WERI-Rb-1 (cell line): ENCODE measurements at regions not wholly inside any gene's neighbourhood (a gene's known extent, or its start where the extent isn't known, plus 50 kb on each side); places are given as distances from the start of the nearest gene placed in this dataset.

Experiments
- DNase-seq: peaks from one replicate; pipeline ENCODE4 v3.0.0-alpha.2; 2020
- H3K27ac ChIP-seq: fragments of 250-450 bp; sonication (Bioruptor Pico); 2 replicates; pipeline ENCODE4 v1.5.1; 2020; ENCODE audit warnings: mild to moderate bottlenecking, moderate library complexity
- H3K27me3 ChIP-seq: fragments of 250-450 bp; sonication (Bioruptor Pico); 2 replicates; pipeline ENCODE4 v1.5.1; 2021; ENCODE audit warnings: mild to moderate bottlenecking, low read depth, moderate library complexity; ENCODE audit not compliant: insufficient read depth, severe bottlenecking
- H3K36me3 ChIP-seq: fragments of 250-450 bp; sonication (Bioruptor Pico); 2 replicates; pipeline ENCODE4 v1.5.1; 2020; ENCODE audit warnings: mild to moderate bottlenecking, moderate library complexity
- H3K4me3 ChIP-seq: 2 replicates; pipeline ENCODE4 v1.5.1; 2011; ENCODE audit warnings: low read depth, mild to moderate bottlenecking, control low read depth, low read length
- H3K9me3 ChIP-seq: fragments of 250-450 bp; sonication (Bioruptor Pico); 2 replicates; pipeline ENCODE4 v1.5.1; 2021; ENCODE audit warnings: mild to moderate bottlenecking, moderate library complexity; ENCODE audit not compliant: severe bottlenecking
- TF ChIP-seq, protein P1 (sequence below): IDR thresholded peaks from 2 replicates; pipeline ENCODE4 v1.5.1; 2011; ENCODE audit warnings: low read depth, mild to moderate bottlenecking, control low read depth, inconsistent platforms, low read length

GRCh38 chr11:32023370-32024305 lies 67.2 kb upstream of the RCN1 start:
- no peak for DNase-seq
- peaks cover 5% of the 10 kb centered on the region for H3K27me3 ChIP-seq

DNA sequence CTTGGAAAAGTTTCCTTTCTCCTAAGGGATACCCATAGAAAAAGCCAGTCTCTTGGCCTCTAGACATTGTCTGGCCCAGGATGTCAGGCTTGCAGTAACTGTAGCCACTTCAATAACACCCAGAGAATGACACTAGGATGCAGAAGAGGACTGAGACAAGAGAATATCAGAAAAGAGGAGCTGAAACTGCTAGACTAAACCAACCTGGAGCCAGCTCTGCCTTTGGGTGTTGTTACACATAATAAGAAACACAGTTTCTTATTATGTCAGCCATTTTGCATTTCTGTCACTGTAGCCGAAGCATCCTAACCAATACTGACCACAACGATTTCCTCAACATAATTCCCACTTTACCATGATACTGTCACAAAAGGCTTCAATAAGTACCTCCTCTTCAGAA lies 72.2 kb upstream of the RCN1 start:
- H3K27me3 ChIP-seq: peaks cover 8% of the 10 kb centered on the region

More at GRCh38 chr11:32023370-32024305, 67.2 kb upstream of the RCN1 start:
- TF ChIP-seq, protein P1, sequence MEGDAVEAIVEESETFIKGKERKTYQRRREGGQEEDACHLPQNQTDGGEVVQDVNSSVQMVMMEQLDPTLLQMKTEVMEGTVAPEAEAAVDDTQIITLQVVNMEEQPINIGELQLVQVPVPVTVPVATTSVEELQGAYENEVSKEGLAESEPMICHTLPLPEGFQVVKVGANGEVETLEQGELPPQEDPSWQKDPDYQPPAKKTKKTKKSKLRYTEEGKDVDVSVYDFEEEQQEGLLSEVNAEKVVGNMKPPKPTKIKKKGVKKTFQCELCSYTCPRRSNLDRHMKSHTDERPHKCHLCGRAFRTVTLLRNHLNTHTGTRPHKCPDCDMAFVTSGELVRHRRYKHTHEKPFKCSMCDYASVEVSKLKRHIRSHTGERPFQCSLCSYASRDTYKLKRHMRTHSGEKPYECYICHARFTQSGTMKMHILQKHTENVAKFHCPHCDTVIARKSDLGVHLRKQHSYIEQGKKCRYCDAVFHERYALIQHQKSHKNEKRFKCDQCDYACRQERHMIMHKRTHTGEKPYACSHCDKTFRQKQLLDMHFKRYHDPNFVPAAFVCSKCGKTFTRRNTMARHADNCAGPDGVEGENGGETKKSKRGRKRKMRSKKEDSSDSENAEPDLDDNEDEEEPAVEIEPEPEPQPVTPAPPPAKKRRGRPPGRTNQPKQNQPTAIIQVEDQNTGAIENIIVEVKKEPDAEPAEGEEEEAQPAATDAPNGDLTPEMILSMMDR: no peak
- Histone ChIP-seq H3K27ac (no peak overlapping the region), H3K9me3 (no peaks in the 10 kb centered on the region), H3K36me3 (no peaks in the 10 kb centered on the region), H3K4me3 (no peak overlapping the region)

GRCh38 chr11:32016111-32016510 lies 74.8 kb upstream of the RCN1 start:
- DNase-seq: no peak
- TF ChIP-seq, protein P1: no peak
- peaks cover 12% of the 10 kb centered on the region for H3K27me3 ChIP-seq
- H3K9me3 ChIP-seq: no peaks in the 10 kb centered on the region
- no peak overlapping the region for H3K4me3 ChIP-seq
- H3K27ac ChIP-seq: no peak overlapping the region
- H3K36me3 ChIP-seq: no peaks in the 10 kb centered on the region

More for the DNA sequence above, 72.2 kb upstream of the RCN1 start:
- no peak for DNase-seq
- no peak overlapping the region for H3K27ac ChIP-seq
- H3K36me3 ChIP-seq: no peaks in the 10 kb centered on the region
- TF ChIP-seq, protein P1: no peak
- no peaks in the 10 kb centered on the region for H3K9me3 ChIP-seq
- H3K4me3 ChIP-seq: no peak overlapping the region

DNA sequence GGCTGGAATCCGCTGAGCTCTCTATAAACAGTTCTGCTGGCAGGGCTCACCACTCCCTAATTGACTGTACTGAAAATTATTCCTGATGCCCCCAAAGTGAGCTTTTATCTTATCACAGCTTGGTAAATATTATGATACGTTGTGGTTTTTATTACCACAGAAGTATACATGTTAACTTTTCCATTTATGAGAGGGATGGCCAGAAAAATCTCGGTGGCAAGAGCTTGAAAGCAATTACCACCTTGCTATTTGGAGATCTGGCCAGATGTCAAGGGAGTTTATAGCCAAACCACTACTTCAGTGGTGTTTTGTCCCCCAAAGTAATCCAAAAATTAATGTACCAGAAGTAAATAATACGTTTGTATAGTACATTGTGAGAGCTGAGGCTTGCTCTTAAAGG lies 75.4 kb upstream of the RCN1 start:
- TF ChIP-seq, protein P1: no peak
- Histone ChIP-seq H3K9me3 (no peaks in the 10 kb centered on the region), H3K36me3 (no peaks in the 10 kb centered on the region), H3K27ac (no peak overlapping the region), H3K27me3 (peaks cover 12% of the 10 kb centered on the region), H3K4me3 (no peak overlapping the region)
- no peak for DNase-seq

DNA sequence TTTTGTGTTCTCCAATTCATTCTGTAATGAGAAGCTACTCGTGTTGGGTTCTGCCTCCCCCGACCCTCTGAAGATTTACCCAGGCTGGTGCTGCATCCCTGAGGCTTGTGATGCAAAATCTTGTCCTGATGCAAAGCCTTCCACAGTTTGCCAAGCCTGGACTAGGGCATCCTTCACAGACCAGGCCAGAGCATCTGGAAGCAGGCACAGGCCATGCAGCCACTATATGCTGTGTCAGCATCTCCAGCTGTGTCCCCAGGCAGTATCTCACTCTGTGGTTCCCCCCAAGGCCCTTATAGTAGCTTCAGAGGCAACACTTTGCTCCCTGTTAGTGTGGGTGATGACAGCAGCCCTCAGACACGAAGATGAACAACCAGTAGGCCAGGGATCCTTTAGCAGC lies 77.3 kb upstream of the RCN1 start:
- DNase-seq: no peak
- TF ChIP-seq, protein P1: no peak
- H3K27ac ChIP-seq: no peak overlapping the region
- peaks cover 7% of the 10 kb centered on the region for H3K27me3 ChIP-seq
- no peaks in the 10 kb centered on the region for H3K36me3 ChIP-seq
- no peaks in the 10 kb centered on the region for H3K9me3 ChIP-seq
- no peak overlapping the region for H3K4me3 ChIP-seq

DNA sequence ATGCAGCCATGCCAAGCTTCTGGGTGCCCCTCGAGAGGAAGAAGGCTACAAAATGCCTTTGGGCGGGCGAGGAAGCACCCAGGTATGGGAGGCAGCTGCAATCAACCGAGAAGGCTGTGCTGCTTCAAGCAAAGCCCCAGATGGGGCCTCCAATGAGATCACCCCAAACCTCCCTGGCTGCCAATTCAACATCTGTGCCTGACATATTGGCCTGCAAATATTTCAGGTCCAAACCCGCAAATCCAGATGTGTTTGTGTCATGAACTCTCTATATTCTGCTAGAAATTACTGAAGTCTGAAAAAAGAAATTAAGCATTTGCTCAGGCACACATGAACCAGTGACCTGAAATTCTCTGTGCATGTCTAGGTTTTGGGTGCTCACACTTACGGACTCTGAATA lies 78.8 kb upstream of the RCN1 start:
- H3K4me3 ChIP-seq: no peak overlapping the region
- DNase-seq: no peak
- no peak overlapping the region for H3K27ac ChIP-seq
- no peaks in the 10 kb centered on the region for H3K36me3 ChIP-seq
- peaks cover 21% of the 10 kb centered on the region for H3K27me3 ChIP-seq
- TF ChIP-seq, protein P1: no peak
- H3K9me3 ChIP-seq: no peaks in the 10 kb centered on the region
